ENCODE measurements at regions not wholly inside any gene's neighbourhood (a gene's known extent, or its start where the extent isn't known, plus 50 kb on each side); places are given as distances from the start of the nearest gene placed in this dataset.

DNA sequence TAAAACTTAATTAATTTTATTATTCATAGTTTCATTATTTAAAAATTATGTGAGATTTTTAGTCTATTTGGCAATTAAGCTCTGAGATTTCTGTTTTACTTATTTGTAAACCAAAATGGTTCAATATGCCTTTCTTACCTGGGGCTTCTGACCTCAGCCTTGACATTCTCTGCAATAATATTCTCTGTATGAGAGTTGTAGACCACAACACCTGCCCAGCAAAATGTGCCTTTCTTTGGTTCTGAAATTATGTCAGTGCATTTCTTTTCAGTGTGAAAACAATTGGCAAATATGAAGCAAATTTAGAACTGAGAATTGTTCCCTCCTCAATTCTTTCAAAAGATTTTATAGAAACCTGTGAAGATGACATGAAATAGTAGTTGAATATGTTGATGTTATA, 426.4 kb upstream of the FZD8 start:
- TF ChIP-seq, protein P1, sequence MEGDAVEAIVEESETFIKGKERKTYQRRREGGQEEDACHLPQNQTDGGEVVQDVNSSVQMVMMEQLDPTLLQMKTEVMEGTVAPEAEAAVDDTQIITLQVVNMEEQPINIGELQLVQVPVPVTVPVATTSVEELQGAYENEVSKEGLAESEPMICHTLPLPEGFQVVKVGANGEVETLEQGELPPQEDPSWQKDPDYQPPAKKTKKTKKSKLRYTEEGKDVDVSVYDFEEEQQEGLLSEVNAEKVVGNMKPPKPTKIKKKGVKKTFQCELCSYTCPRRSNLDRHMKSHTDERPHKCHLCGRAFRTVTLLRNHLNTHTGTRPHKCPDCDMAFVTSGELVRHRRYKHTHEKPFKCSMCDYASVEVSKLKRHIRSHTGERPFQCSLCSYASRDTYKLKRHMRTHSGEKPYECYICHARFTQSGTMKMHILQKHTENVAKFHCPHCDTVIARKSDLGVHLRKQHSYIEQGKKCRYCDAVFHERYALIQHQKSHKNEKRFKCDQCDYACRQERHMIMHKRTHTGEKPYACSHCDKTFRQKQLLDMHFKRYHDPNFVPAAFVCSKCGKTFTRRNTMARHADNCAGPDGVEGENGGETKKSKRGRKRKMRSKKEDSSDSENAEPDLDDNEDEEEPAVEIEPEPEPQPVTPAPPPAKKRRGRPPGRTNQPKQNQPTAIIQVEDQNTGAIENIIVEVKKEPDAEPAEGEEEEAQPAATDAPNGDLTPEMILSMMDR (IDR thresholded peaks at IDR 0.05): no peak
- TF ChIP-seq POLR2A (IDR thresholded peaks at IDR 0.05): no peak
